Liver (tissue), 7 donors: ENCODE measurements at regions not wholly inside any gene's neighbourhood (a gene's known extent, or its start where the extent isn't known, plus 50 kb on each side); places are given as distances from the start of the nearest gene placed in this dataset.

Experiments used
- DNase-seq: peaks from one replicate; pipeline ENCODE4 v3.0.0-alpha.2; 2017; ENCODE audit warnings: low spot score
- H3K27ac ChIP-seq, 2 donors: one replicate each; pipeline ENCODE4 v1.7.0; 2013; ENCODE audit warnings: inconsistent platforms in 2 of 2, low read length in 2 of 2, control low read depth in 1 of 2, low read depth in 1 of 2, mild to moderate bottlenecking in 1 of 2
- H3K27me3 ChIP-seq, 4 donors: one replicate each; pipeline versions ENCODE4 v1.6.1 to v1.7.0; 2013; ENCODE audit warnings: low read length in 3 of 4, inconsistent platforms in 1 of 4, mild to moderate bottlenecking in 1 of 4, moderate library complexity in 1 of 4; ENCODE audit not compliant: control insufficient read depth in 4 of 4, insufficient read depth in 4 of 4
- H3K36me3 ChIP-seq, 4 donors: one replicate each; pipeline versions ENCODE4 v1.6.1 to v1.7.0; 2013; ENCODE audit warnings: low read length in 3 of 4, mild to moderate bottlenecking in 3 of 4, low read depth in 1 of 4, moderate library complexity in 1 of 4; ENCODE audit not compliant: control insufficient read depth in 4 of 4, insufficient read depth in 3 of 4
- H3K4me1 ChIP-seq, 4 donors: one replicate each; pipeline versions ENCODE4 v1.6.1 to v1.7.0; 2013; ENCODE audit warnings: low read length in 3 of 4, mild to moderate bottlenecking in 3 of 4, moderate library complexity in 1 of 4; ENCODE audit not compliant: control insufficient read depth in 4 of 4, insufficient read depth in 4 of 4
- H3K4me3 ChIP-seq, 3 donors: one replicate each; pipeline versions ENCODE4 v1.6.1 to v1.7.0; 2013; ENCODE audit warnings: low read length in 3 of 3, control low read depth in 1 of 3, low read depth in 1 of 3, mild to moderate bottlenecking in 1 of 3
- H3K9ac ChIP-seq, 2 donors: one replicate each; pipeline ENCODE4 v1.7.0; 2013; ENCODE audit warnings: low read length in 2 of 2, mild to moderate bottlenecking in 2 of 2, moderate library complexity in 2 of 2, control low read depth in 1 of 2, low read depth in 1 of 2
- H3K9me3 ChIP-seq, 4 donors: one replicate each; pipeline versions ENCODE4 v1.6.1 to v1.7.0; 2013; ENCODE audit warnings: low read length in 3 of 4; ENCODE audit not compliant: control insufficient read depth in 4 of 4
- EGR1 ChIP-seq, 2 donors: IDR thresholded peaks; 2 replicates each; pipeline ENCODE4 v1.6.1; 2016 to 2018; ENCODE audit warnings: antibody characterized with exemption in 2 of 2, low read depth in 2 of 2
- FOXA1 ChIP-seq: IDR thresholded peaks from 2 replicates; pipeline ENCODE4 v1.6.1; 2016; ENCODE audit warnings: antibody characterized with exemption
- FOXA2 ChIP-seq: IDR thresholded peaks from 2 replicates; pipeline ENCODE4 v1.6.1; 2016; ENCODE audit warnings: antibody characterized with exemption
- HNF4A ChIP-seq, 2 donors: conservative IDR thresholded peaks; 2 replicates each; pipeline ENCODE4 v1.6.1; 2016; ENCODE audit warnings: antibody characterized with exemption in 2 of 2, mild to moderate bottlenecking in 2 of 2
- NR2F2 ChIP-seq: IDR thresholded peaks from 2 replicates; pipeline ENCODE4 v1.6.1; 2016; ENCODE audit warnings: antibody characterized with exemption
- RXRA ChIP-seq, 2 donors: IDR thresholded peaks; 2 replicates each; pipeline ENCODE4 v1.6.1; 2017 to 2018; ENCODE audit warnings: antibody characterized with exemption in 2 of 2, mild to moderate bottlenecking in 1 of 2
- SP1 ChIP-seq: IDR thresholded peaks from 2 replicates; pipeline ENCODE4 v1.6.1; 2018; ENCODE audit warnings: antibody characterized with exemption, mild to moderate bottlenecking
- TAF1 ChIP-seq: conservative IDR thresholded peaks from 2 replicates; pipeline ENCODE4 v1.6.1; 2016; ENCODE audit warnings: antibody characterized with exemption, mild to moderate bottlenecking
- WGBS: extraction: QIAGEN DNeasy Blood & Tissue Kit; methylation state at CpG from one replicate; pipeline ENCODE4 v1.1.7; 2013; 5-methylcytosine and 5-hydroxymethylcytosine counted together
- TF ChIP-seq, protein P1 (sequence below): IDR thresholded peaks from 2 replicates; pipeline ENCODE4 v1.6.1; 2016; ENCODE audit warnings: antibody characterized with exemption, mild to moderate bottlenecking
- TF ChIP-seq, protein P2 (sequence below): IDR thresholded peaks from 2 replicates; pipeline ENCODE4 v1.6.1; 2016; ENCODE audit warnings: antibody characterized with exemption
- TF ChIP-seq, protein P3 (sequence below): IDR thresholded peaks from 2 replicates; pipeline ENCODE4 v1.6.1; 2016; ENCODE audit warnings: antibody characterized with exemption
- TF ChIP-seq, protein P4 (sequence below): IDR thresholded peaks from 2 replicates; pipeline ENCODE4 v1.6.1; 2016; ENCODE audit warnings: antibody characterized with exemption
- donor health status: healthy.
- donor health status: healthy.
- donor health status: healthy.
- donor health status: healthy.

DNA sequence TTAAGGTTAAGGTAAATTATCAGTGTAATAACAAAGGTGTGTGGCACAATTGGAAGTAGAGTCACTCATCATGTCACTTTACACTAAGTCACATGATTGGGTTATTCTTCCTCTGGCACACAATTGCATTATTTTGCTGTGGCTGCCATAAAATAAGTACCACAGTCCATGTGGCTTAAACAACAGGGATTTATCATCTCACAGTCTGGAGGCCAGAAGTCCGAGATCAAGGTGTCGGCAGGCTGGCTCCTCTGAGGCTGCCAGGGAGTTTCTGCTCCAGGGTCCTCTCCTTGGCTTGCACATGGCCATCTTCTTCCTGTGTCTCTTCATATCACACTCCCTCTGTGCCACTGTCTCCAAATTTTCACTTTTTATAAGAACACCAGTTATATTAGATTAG, 421.2 kb downstream of the CMPK2 start:
- Histone ChIP-seq H3K9me3 (peaks cover 0 to 5% (median 0%) of the 10 kb centered on the region in 4 donors), H3K4me1 (no peaks in the 10 kb centered on the region), H3K36me3 (no peaks in the 10 kb centered on the region), H3K27me3 (peaks cover 0 to 4% (median 0%) of the 10 kb centered on the region in 4 donors), H3K4me3 (no peak overlapping the region), H3K9ac (no peak overlapping the region), H3K27ac (no peak overlapping the region)
- 86% methylated on average over 2 of the region's 2 CpGs for WGBS
- TF ChIP-seq, protein P1, sequence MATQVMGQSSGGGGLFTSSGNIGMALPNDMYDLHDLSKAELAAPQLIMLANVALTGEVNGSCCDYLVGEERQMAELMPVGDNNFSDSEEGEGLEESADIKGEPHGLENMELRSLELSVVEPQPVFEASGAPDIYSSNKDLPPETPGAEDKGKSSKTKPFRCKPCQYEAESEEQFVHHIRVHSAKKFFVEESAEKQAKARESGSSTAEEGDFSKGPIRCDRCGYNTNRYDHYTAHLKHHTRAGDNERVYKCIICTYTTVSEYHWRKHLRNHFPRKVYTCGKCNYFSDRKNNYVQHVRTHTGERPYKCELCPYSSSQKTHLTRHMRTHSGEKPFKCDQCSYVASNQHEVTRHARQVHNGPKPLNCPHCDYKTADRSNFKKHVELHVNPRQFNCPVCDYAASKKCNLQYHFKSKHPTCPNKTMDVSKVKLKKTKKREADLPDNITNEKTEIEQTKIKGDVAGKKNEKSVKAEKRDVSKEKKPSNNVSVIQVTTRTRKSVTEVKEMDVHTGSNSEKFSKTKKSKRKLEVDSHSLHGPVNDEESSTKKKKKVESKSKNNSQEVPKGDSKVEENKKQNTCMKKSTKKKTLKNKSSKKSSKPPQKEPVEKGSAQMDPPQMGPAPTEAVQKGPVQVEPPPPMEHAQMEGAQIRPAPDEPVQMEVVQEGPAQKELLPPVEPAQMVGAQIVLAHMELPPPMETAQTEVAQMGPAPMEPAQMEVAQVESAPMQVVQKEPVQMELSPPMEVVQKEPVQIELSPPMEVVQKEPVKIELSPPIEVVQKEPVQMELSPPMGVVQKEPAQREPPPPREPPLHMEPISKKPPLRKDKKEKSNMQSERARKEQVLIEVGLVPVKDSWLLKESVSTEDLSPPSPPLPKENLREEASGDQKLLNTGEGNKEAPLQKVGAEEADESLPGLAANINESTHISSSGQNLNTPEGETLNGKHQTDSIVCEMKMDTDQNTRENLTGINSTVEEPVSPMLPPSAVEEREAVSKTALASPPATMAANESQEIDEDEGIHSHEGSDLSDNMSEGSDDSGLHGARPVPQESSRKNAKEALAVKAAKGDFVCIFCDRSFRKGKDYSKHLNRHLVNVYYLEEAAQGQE = no peak
- TF ChIP-seq FOXA2 (no peak), FOXA1 (no peak), RXRA (IDR thresholded peaks at IDR 0.05) (no peak)
- TF ChIP-seq, protein P2, sequence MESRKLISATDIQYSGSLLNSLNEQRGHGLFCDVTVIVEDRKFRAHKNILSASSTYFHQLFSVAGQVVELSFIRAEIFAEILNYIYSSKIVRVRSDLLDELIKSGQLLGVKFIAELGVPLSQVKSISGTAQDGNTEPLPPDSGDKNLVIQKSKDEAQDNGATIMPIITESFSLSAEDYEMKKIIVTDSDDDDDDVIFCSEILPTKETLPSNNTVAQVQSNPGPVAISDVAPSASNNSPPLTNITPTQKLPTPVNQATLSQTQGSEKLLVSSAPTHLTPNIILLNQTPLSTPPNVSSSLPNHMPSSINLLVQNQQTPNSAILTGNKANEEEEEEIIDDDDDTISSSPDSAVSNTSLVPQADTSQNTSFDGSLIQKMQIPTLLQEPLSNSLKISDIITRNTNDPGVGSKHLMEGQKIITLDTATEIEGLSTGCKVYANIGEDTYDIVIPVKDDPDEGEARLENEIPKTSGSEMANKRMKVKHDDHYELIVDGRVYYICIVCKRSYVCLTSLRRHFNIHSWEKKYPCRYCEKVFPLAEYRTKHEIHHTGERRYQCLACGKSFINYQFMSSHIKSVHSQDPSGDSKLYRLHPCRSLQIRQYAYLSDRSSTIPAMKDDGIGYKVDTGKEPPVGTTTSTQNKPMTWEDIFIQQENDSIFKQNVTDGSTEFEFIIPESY = no peak
- DNase-seq = no peak

DNA sequence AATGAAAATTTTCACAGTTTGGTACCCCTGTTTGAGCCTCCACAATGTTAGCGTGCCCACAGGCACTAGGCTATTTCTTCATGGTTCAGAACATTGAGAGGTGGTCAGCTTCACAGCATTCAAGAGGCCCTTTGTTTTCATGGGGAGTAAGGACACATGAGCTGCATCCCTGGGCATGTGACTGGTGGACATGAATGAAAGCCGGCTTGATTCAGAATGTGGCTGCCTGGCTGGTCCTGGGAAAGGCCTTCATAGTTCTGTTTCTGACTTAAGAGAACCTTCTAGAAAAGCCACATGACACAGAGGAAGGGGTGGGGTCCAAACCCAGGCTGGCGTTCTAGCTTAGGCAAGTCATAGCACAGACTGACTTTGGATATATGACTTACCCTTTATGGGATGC, 420.6 kb downstream of the CMPK2 start:
- Histone ChIP-seq H3K36me3 (no peaks in the 10 kb centered on the region), H3K9ac (no peak overlapping the region), H3K27ac (no peak overlapping the region), H3K4me1 (no peaks in the 10 kb centered on the region), H3K9me3 (peaks cover 0 to 5% (median 0%) of the 10 kb centered on the region in 4 donors), H3K27me3 (peaks cover 0 to 4% (median 0%) of the 10 kb centered on the region in 4 donors), H3K4me3 (no peak overlapping the region)
- no peak for TF ChIP-seq FOXA2
- DNase-seq = no peak
- WGBS = 85% methylated on average over 3 of the region's 3 CpGs

DNA sequence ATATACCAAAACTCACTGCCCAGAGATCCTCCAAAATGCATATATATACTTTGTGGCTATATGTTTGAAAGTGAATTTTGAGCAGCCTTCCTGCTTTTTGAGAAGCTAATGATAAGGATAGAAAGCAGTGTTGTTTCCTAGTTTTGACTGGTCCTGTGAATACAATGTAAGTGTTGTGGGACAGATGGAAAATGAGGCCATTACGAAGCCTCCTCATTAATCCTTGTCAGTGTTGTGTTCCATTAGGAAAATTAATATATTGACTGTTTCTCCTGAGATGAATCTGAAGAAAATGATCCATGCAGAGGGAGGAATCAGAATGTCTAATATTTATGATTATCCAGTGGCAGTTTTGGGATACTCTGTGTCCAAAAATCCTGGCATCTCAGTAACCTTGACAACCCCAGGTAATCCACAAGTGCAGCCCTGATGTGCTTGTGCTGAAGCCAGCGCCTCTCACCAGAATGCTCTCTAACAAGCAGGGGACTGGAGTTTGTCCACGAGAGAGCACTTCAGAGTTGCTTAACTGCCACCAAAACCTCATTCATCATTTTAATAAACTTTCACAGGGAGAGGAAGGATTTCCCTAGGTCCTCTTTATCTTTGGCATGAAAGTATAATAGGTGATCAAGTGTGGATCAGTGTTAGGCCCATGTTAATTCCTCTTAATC, 418.6 kb downstream of the CMPK2 start:
- TF ChIP-seq, protein P3, sequence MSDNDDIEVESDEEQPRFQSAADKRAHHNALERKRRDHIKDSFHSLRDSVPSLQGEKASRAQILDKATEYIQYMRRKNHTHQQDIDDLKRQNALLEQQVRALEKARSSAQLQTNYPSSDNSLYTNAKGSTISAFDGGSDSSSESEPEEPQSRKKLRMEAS = no peak
- TF ChIP-seq SP1 (no peak), NR2F2 (no peak), HNF4A (conservative IDR thresholded peaks at IDR 0.05) (no peak), TAF1 (no peak), EGR1 (IDR thresholded peaks at IDR 0.05; ENCODE audit: low read depth in 2 of 2) (no peak)
- TF ChIP-seq, protein P4, sequence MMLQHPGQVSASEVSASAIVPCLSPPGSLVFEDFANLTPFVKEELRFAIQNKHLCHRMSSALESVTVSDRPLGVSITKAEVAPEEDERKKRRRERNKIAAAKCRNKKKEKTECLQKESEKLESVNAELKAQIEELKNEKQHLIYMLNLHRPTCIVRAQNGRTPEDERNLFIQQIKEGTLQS = no peak
- TF ChIP-seq, protein P2 = no peak
- H3K4me3 ChIP-seq = no peak overlapping the region
- no peak overlapping the region for H3K27ac ChIP-seq
- H3K4me1 ChIP-seq = no peaks in the 10 kb centered on the region
- WGBS = 57% methylated on average over 3 of the region's 3 CpGs
- peaks cover 0 to 4% (median 0%) of the 10 kb centered on the region in 4 donors for H3K27me3 ChIP-seq
- H3K9me3 ChIP-seq = peaks cover 0 to 5% (median 0%) of the 10 kb centered on the region in 4 donors
- no peak overlapping the region for H3K9ac ChIP-seq
- no peaks in the 10 kb centered on the region for H3K36me3 ChIP-seq
- no peak for DNase-seq
